SU-DHL-6 (cell line): ENCODE measurements at regions not wholly inside any gene's neighbourhood (a gene's known extent, or its start where the extent isn't known, plus 50 kb on each side); places are given as distances from the start of the nearest gene placed in this dataset.

ENCODE experiments used
- H2AFZ ChIP-seq: fragments of 200-600 bp; sonication (generic); 2 replicates; pipeline ENCODE4 v1.6.1; 2014; ENCODE audit warnings: low read depth, mild to moderate bottlenecking, moderate library complexity, mixed read lengths, antibody characterized with exemption, low read length; ENCODE audit not compliant: severe bottlenecking
- H3F3A ChIP-seq: fragments of 200-600 bp; shearing (Covaris generic); 2 replicates; pipeline ENCODE4 v1.6.0; 2016; ENCODE audit warnings: antibody characterized with exemption, mild to moderate bottlenecking; ENCODE audit not compliant: insufficient read depth
- H3K27ac ChIP-seq: fragments of 200-600 bp; sonication (generic); 2 replicates; pipeline ENCODE4 v1.5.1; 2016; ENCODE audit warnings: low read depth, mild to moderate bottlenecking, low read length, moderate library complexity, mixed read lengths
- H3K27me3 ChIP-seq: fragments of 200-600 bp; sonication (generic), shearing (Covaris generic); 2 replicates; pipeline ENCODE4 v1.6.0; 2014; ENCODE audit warnings: mild to moderate bottlenecking, low read length
- H3K36me3 ChIP-seq: fragments of 200-600 bp; sonication (generic); 2 replicates; pipeline ENCODE4 v1.6.1; 2014; ENCODE audit warnings: mild to moderate bottlenecking, low read length, mixed read lengths
- H3K4me2 ChIP-seq: fragments of 300-600, 200-600 bp; shearing (Covaris generic), sonication (generic); 2 replicates; pipeline ENCODE4 v1.6.0; 2014; ENCODE audit warnings: low read length, low read depth, mild to moderate bottlenecking; ENCODE audit not compliant: poor library complexity, severe bottlenecking
- H3K4me3 ChIP-seq: fragments of 200-600 bp; sonication (generic); 2 replicates; pipeline ENCODE4 v1.5.1; 2014; ENCODE audit warnings: antibody characterized with exemption, low read length, mild to moderate bottlenecking, mixed read lengths; ENCODE audit not compliant: insufficient read depth, poor library complexity, severe bottlenecking
- H3K79me2 ChIP-seq: fragments of 200-600 bp; sonication (generic); 2 replicates; pipeline ENCODE4 v1.6.1; 2014; ENCODE audit warnings: mild to moderate bottlenecking, low read length, moderate library complexity; ENCODE audit not compliant: insufficient read depth
- H3K9ac ChIP-seq: fragments of 200-600 bp; sonication (generic); 2 replicates; pipeline ENCODE4 v1.7.0; 2014; ENCODE audit warnings: mild to moderate bottlenecking, low read length
- H3K9me2 ChIP-seq: fragments of 200-600 bp; sonication (generic); replicated peaks from 2 replicates; pipeline ENCODE4 v1.6.1; 2014; ENCODE audit warnings: low read length; ENCODE audit not compliant: insufficient read depth
- H3K9me3 ChIP-seq: fragments of 200-600 bp; sonication (generic); 2 replicates; pipeline ENCODE4 v1.6.1; 2014; ENCODE audit warnings: low read length, mixed read lengths; ENCODE audit not compliant: insufficient read depth
- H4K20me1 ChIP-seq: fragments of 200-600 bp; sonication (generic); 2 replicates; pipeline ENCODE4 v1.6.1; 2014; ENCODE audit warnings: low read depth, mild to moderate bottlenecking, antibody characterized with exemption, low read length, moderate library complexity, mixed read lengths
- CTCF ChIP-seq: fragments of 200-600 bp; sonication (generic); IDR thresholded peaks from one replicate; pipeline ENCODE4 v1.5.1; 2017; ENCODE audit warnings: antibody characterized with exemption, mild to moderate bottlenecking, low read length, moderate library complexity; ENCODE audit not compliant: insufficient read depth, poor library complexity, severe bottlenecking
- EZH2phosphoT487 ChIP-seq: fragments of 200-600 bp; sonication (generic), shearing (Covaris generic); conservative IDR thresholded peaks from 2 replicates; pipeline ENCODE4 v1.6.1; 2018; ENCODE audit warnings: mild to moderate bottlenecking, antibody characterized with exemption, low read length, moderate library complexity, mixed read lengths

GRCh38 chr10:3312403-3312940, 139.9 kb upstream of the PITRM1 start:
- Histone ChIP-seq H3K4me3 (no peak overlapping the region), H3K36me3 (no peaks in the 10 kb centered on the region), H2AFZ (no peak overlapping the region), H3K9me3 (no peaks in the 10 kb centered on the region), H3K4me2 (no peak overlapping the region), H3K27ac (no peak overlapping the region), H3K9ac (no peak overlapping the region), H3K9me2 (no peaks in the 10 kb centered on the region), H4K20me1 (no peaks in the 10 kb centered on the region), H3F3A (no peaks in the 10 kb centered on the region), H3K27me3 (no peaks in the 10 kb centered on the region), H3K79me2 (no peaks in the 10 kb centered on the region)
- TF ChIP-seq CTCF: no peak
- no peak for TF ChIP-seq EZH2phosphoT487

GRCh38 chr10:3310016-3310784, 137.6 kb upstream of the PITRM1 start:
- Histone ChIP-seq H3K9ac (no peak overlapping the region), H3K36me3 (no peaks in the 10 kb centered on the region), H3K4me3 (no peak overlapping the region), H3K9me3 (no peaks in the 10 kb centered on the region), H3F3A (no peaks in the 10 kb centered on the region), H3K9me2 (no peaks in the 10 kb centered on the region), H3K27ac (no peak overlapping the region), H2AFZ (no peak overlapping the region), H3K79me2 (no peaks in the 10 kb centered on the region), H3K4me2 (no peak overlapping the region), H3K27me3 (no peaks in the 10 kb centered on the region), H4K20me1 (no peaks in the 10 kb centered on the region)
- TF ChIP-seq EZH2phosphoT487: no peak
- no peak for TF ChIP-seq CTCF

- Histone ChIP-seq H3F3A (no peaks in the 10 kb centered on the region), H3K27ac (no peak overlapping the region), H3K9me3 (no peaks in the 10 kb centered on the region), H3K27me3 (no peaks in the 10 kb centered on the region), H2AFZ (no peak overlapping the region), H3K9ac (no peak overlapping the region), H4K20me1 (no peaks in the 10 kb centered on the region), H3K9me2 (no peaks in the 10 kb centered on the region), H3K36me3 (no peaks in the 10 kb centered on the region), H3K79me2 (no peaks in the 10 kb centered on the region), H3K4me2 (no peak overlapping the region), H3K4me3 (no peak overlapping the region)
- no peak for TF ChIP-seq CTCF
- no peak for TF ChIP-seq EZH2phosphoT487
These were observed 133.5 kb upstream of the PITRM1 start for GRCh38 chr10:3306050-3306449.
